A549 (cell line): ENCODE measurements at regions not wholly inside any gene's neighbourhood (a gene's known extent, or its start where the extent isn't known, plus 50 kb on each side); places are given as distances from the start of the nearest gene placed in this dataset.

Experiments used
- CEBPB ChIP-seq, 2 experiments: fragments of >200 bp in 1 of 2; sonication (Bioruptor Twin) in 1 of 2; formaldehyde crosslinking in 1 of 2; IDR thresholded peaks; 2 replicates each; pipeline ENCODE4 v1.6.1; 2012 to 2016
- EP300 ChIP-seq, 2 experiments: fragments of >200 bp; sonication (Bioruptor Twin); formaldehyde crosslinking; IDR thresholded peaks; 2 replicates in 1 of 2; 3 replicates in 1 of 2; pipeline ENCODE4 v1.6.1; 2016 to 2017
- JUNB ChIP-seq: fragments of >200 bp; sonication (Bioruptor Twin); formaldehyde crosslinking; IDR thresholded peaks from 2 replicates; pipeline ENCODE4 v1.6.1; 2016
- NFE2L2 ChIP-seq: fragments of 150-350 bp; conservative IDR thresholded peaks from 2 replicates; pipeline ENCODE4 v1.6.1; 2014; ENCODE audit warnings: low read length
- POLR2AphosphoS2 ChIP-seq: conservative IDR thresholded peaks from 2 replicates; pipeline ENCODE4 v1.6.1; 2012; ENCODE audit warnings: low read length, improper control_type of control experiment, inconsistent platforms
- ZNF302 ChIP-seq: fragments of 250-450 bp; sonication (Bioruptor Pico); IDR thresholded peaks from 2 replicates; pipeline ENCODE4 v1.9.0; 2021; ENCODE audit warnings: inconsistent platforms, mild to moderate bottlenecking, moderate library complexity
- TF ChIP-seq, protein P1 (sequence below): fragments of >200 bp; sonication (Bioruptor Twin); formaldehyde crosslinking; IDR thresholded peaks from 3 replicates; pipeline ENCODE4 v1.5.1; 2016
- TF ChIP-seq, protein P2 (sequence below): IDR thresholded peaks from 2 replicates; pipeline ENCODE4 v1.6.1; 2012
- TF ChIP-seq, protein P3 (sequence below): fragments of 450-650 bp; IDR thresholded peaks from 2 replicates; pipeline ENCODE4 v1.6.1; 2014; ENCODE audit warnings: antibody characterized with exemption

DNA sequence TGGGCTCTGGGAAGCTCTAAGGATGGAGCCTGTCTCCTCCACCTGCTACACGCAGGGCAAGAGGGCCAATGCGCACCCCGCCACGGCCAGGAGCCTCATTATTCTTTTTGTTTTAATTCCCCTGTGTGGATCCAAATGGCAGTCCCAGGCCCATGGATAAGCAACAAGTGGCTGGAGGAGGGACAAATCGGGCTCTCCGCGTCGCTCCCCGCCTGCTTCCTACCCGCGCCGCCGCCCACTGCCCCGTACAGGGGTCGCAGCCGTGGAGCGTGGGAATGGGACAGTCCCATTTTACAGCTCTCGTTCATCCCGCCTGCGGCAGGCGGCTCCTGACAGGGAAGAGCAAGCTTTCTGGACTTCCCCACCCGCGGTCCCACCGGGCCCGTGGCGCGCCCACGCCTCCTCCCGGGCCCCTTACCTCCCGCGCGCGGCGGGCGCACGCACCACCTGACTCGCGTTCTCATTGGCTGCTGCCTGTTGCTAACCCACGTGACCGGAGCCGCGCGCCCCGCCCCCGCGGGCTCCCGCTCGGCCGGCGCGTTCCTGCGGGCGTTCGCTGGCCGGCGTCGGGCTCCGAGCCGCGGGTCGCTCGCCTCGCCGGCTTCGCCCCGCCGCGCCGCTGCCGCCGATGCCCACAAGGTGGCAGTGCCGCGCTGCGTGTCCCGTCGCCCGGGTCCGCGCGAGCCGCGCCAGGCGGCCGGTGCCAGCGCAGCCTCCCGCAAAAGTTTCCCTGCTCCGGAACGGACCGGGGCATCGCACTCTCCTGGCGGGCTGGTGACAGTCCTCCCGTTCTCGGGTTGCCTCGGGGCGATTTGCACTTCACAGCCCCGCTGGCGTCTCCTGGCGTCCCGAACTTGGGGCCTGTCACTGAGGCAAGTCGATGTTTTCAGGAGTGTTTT is 93.3 kb downstream of the CD83 start:
- TF ChIP-seq, protein P1, sequence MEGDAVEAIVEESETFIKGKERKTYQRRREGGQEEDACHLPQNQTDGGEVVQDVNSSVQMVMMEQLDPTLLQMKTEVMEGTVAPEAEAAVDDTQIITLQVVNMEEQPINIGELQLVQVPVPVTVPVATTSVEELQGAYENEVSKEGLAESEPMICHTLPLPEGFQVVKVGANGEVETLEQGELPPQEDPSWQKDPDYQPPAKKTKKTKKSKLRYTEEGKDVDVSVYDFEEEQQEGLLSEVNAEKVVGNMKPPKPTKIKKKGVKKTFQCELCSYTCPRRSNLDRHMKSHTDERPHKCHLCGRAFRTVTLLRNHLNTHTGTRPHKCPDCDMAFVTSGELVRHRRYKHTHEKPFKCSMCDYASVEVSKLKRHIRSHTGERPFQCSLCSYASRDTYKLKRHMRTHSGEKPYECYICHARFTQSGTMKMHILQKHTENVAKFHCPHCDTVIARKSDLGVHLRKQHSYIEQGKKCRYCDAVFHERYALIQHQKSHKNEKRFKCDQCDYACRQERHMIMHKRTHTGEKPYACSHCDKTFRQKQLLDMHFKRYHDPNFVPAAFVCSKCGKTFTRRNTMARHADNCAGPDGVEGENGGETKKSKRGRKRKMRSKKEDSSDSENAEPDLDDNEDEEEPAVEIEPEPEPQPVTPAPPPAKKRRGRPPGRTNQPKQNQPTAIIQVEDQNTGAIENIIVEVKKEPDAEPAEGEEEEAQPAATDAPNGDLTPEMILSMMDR: peak; percentile 85
- TF ChIP-seq NFE2L2 (no peak), JUNB (no peak), ZNF302 (no peak), EP300 (IDR thresholded peaks at IDR 0.05) (no peak), CEBPB (IDR thresholded peaks at IDR 0.05) (no peak), POLR2AphosphoS2 (no peak)
- TF ChIP-seq, protein P2, sequence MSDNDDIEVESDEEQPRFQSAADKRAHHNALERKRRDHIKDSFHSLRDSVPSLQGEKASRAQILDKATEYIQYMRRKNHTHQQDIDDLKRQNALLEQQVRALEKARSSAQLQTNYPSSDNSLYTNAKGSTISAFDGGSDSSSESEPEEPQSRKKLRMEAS: peak; percentile 85
- TF ChIP-seq, protein P3, sequence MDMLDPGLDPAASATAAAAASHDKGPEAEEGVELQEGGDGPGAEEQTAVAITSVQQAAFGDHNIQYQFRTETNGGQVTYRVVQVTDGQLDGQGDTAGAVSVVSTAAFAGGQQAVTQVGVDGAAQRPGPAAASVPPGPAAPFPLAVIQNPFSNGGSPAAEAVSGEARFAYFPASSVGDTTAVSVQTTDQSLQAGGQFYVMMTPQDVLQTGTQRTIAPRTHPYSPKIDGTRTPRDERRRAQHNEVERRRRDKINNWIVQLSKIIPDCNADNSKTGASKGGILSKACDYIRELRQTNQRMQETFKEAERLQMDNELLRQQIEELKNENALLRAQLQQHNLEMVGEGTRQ: peak; percentile 88
